Mammary epithelial cell (primary cell): ENCODE measurements at regions not wholly inside any gene's neighbourhood (a gene's known extent, or its start where the extent isn't known, plus 50 kb on each side); places are given as distances from the start of the nearest gene placed in this dataset.

Experiments
- CTCF ChIP-seq, 2 donors: IDR thresholded peaks in 1 of 2; conservative IDR thresholded peaks in 1 of 2; 2 replicates each; pipeline ENCODE4 v1.5.1; 2011 to 2012; ENCODE audit warnings: inconsistent platforms in 2 of 2, low read length in 2 of 2, mild to moderate bottlenecking in 2 of 2, control low read depth in 1 of 2, low read depth in 1 of 2; ENCODE audit not compliant: insufficient read depth in 1 of 2; ENCODE audit errors: extremely low read depth in 1 of 2
- EZH2 ChIP-seq: IDR thresholded peaks from 2 replicates; pipeline ENCODE4 v1.6.1; 2012; ENCODE audit warnings: low read length, inconsistent platforms, borderline replicate concordance

GRCh38 chr1:41994195-41994894 lies 75.6 kb upstream of the HIVEP3 start:
- TF ChIP-seq CTCF (conservative IDR thresholded peaks at IDR 0.05 in 1 of 2, IDR thresholded peaks at IDR 0.05 in 1 of 2; ENCODE audit: extremely low read depth in 1 of 2, insufficient read depth in 1 of 2, low read depth in 1 of 2, low read length in 2 of 2) (no peak), EZH2 (no peak)
